ENCODE measurements at regions not wholly inside any gene's neighbourhood (a gene's known extent, or its start where the extent isn't known, plus 50 kb on each side); places are given as distances from the start of the nearest gene placed in this dataset.
"Not testable (repeated sequence)": the region's sequence is repeated elsewhere in the genome, so short reads cannot be mapped to it uniquely, and the experiment has no call there.

GRCh38 chr3:194031867-194032635, 103.9 kb upstream of the HES1 start:
- no peak overlapping the region for H3K4me3 ChIP-seq (replicated peaks in 1 of 2; ENCODE audit: low read depth in 2 of 2, low read length in 2 of 2)
- no peak for TF ChIP-seq CTCF (IDR thresholded peaks at IDR 0.05; ENCODE audit: low read depth, low read length)
- no peak for DNase-seq (ENCODE audit: low read depth in 2 of 2)

- TF ChIP-seq CTCF (IDR thresholded peaks at IDR 0.05; ENCODE audit: low read depth, low read length), result no peak
- no peak for DNase-seq (ENCODE audit: low read depth in 2 of 2)
- H3K4me3 ChIP-seq (replicated peaks in 1 of 2; ENCODE audit: low read depth in 2 of 2, low read length in 2 of 2), result no peak overlapping the region
Measured at GRCh38 chr3:194032828-194033435, 103.0 kb upstream of the HES1 start.

GRCh38 chr3:194034346-194035336, 101.3 kb upstream of the HES1 start:
- no peak for DNase-seq (ENCODE audit: low read depth in 2 of 2)
- no peak overlapping the region for H3K4me3 ChIP-seq (replicated peaks in 1 of 2; ENCODE audit: low read depth in 2 of 2, low read length in 2 of 2)
- TF ChIP-seq CTCF (IDR thresholded peaks at IDR 0.05; ENCODE audit: low read depth, low read length), result no peak

- no peak overlapping the region for H3K4me3 ChIP-seq (replicated peaks in 1 of 2; ENCODE audit: low read depth in 2 of 2, low read length in 2 of 2)
- no peak for TF ChIP-seq CTCF (IDR thresholded peaks at IDR 0.05; ENCODE audit: low read depth, low read length)
- no peak for DNase-seq (ENCODE audit: low read depth in 2 of 2)
Measured at GRCh38 chr3:194035406-194036138, 100.4 kb upstream of the HES1 start.

GRCh38 chr3:194036842-194037241, 99.1 kb upstream of the HES1 start:
- H3K4me3 ChIP-seq (replicated peaks in 1 of 2; ENCODE audit: low read depth in 2 of 2, low read length in 2 of 2), result no peak overlapping the region
- DNase-seq (ENCODE audit: low read depth in 2 of 2), result no peak
- TF ChIP-seq CTCF (IDR thresholded peaks at IDR 0.05; ENCODE audit: low read depth, low read length), result no peak

- H3K4me3 ChIP-seq (replicated peaks in 1 of 2; ENCODE audit: low read depth in 2 of 2, low read length in 2 of 2); DNase-seq (ENCODE audit: low read depth in 2 of 2): not testable (repeated sequence)
Measured at GRCh38 chr3:194038346-194038745, 97.6 kb upstream of the HES1 start.
